ENCODE measurements at regions not wholly inside any gene's neighbourhood (a gene's known extent, or its start where the extent isn't known, plus 50 kb on each side); places are given as distances from the start of the nearest gene placed in this dataset.

DNA sequence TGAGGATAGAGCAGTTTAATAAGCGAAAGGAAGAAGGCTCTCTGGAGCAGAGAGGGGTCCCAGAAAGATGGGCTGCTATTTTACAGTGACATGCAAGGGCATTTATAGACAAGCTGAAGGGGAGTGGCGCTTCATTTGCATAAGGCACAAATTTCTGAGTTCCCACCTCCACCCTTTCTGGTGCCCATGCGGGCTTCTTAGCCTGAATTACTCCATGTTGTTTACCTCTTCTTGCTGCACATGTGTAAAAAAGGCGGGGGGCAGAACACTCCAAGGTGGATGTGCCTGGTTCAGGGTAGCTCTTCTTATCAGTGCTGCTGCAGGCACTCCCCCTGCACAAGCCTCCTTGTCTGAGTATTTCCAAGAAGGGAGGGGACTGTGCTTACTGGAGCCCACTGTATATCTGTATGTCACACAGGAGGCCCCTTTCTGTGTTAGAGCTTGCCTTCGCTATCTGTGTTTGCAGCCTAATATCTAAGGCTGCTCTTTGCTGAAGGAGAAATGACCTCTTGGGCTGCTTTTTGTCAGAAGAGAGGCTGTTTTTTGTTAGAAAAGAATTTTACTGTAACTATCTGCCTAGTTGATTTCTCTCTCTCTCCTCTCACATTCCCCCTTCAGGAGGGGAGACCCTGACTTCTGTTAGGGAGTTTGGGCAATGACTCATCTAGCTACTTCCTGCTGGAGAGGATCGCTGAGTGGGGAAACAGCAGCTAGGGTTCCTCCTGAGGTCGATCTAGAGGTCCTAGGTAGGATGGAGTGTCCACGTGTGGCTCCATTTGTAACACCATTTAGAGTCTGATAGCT lies 1057.0 kb upstream of the CNTN5 start (continued):
- TF ChIP-seq, protein P1, sequence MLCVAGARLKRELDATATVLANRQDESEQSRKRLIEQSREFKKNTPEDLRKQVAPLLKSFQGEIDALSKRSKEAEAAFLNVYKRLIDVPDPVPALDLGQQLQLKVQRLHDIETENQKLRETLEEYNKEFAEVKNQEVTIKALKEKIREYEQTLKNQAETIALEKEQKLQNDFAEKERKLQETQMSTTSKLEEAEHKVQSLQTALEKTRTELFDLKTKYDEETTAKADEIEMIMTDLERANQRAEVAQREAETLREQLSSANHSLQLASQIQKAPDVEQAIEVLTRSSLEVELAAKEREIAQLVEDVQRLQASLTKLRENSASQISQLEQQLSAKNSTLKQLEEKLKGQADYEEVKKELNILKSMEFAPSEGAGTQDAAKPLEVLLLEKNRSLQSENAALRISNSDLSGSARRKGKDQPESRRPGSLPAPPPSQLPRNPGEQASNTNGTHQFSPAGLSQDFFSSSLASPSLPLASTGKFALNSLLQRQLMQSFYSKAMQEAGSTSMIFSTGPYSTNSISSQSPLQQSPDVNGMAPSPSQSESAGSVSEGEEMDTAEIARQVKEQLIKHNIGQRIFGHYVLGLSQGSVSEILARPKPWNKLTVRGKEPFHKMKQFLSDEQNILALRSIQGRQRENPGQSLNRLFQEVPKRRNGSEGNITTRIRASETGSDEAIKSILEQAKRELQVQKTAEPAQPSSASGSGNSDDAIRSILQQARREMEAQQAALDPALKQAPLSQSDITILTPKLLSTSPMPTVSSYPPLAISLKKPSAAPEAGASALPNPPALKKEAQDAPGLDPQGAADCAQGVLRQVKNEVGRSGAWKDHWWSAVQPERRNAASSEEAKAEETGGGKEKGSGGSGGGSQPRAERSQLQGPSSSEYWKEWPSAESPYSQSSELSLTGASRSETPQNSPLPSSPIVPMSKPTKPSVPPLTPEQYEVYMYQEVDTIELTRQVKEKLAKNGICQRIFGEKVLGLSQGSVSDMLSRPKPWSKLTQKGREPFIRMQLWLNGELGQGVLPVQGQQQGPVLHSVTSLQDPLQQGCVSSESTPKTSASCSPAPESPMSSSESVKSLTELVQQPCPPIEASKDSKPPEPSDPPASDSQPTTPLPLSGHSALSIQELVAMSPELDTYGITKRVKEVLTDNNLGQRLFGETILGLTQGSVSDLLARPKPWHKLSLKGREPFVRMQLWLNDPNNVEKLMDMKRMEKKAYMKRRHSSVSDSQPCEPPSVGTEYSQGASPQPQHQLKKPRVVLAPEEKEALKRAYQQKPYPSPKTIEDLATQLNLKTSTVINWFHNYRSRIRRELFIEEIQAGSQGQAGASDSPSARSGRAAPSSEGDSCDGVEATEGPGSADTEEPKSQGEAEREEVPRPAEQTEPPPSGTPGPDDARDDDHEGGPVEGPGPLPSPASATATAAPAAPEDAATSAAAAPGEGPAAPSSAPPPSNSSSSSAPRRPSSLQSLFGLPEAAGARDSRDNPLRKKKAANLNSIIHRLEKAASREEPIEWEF (CRISPR knock-in tag; IDR thresholded peaks at IDR 0.05), result peak; percentile 99
- TF ChIP-seq SMAD1 (IDR thresholded peaks at IDR 0.05; ENCODE audit: low read depth, low read length, partially characterized antibody) (no peak), NRF1 (conservative IDR thresholded peaks at IDR 0.05 in 1 of 2, IDR thresholded peaks at IDR 0.05 in 1 of 2) (peak; percentile 50 to 56), HDAC3 (IDR thresholded peaks at IDR 0.05; ENCODE audit: borderline replicate concordance, partially characterized antibody) (peak; percentile 84), NFRKB (IDR thresholded peaks at IDR 0.05; ENCODE audit: low read depth) (peak; percentile 18), ZNF184 (CRISPR knock-in tag; IDR thresholded peaks at IDR 0.05) (no peak), CREB1 (IDR thresholded peaks at IDR 0.05) (peak; percentile 56; the same call in 1 of the 2 replicates), CREB1 (CRISPR knock-in tag; IDR thresholded peaks at IDR 0.05) (no peak), PTTG1 (tag; IDR thresholded peaks at IDR 0.05; ENCODE audit: low read depth) (peak; percentile 97), BHLHE40 (IDR thresholded peaks at IDR 0.05; ENCODE audit: low read length) (peak; percentile 87), RBBP5 (IDR thresholded peaks at IDR 0.05; ENCODE audit: borderline replicate concordance, insufficient read depth, low read length, poor library complexity, severe bottlenecking) (peak; percentile 79), SMAD3 (CRISPR knock-in tag; conservative IDR thresholded peaks at IDR 0.05) (peak; percentile 99), ZNF316 (IDR thresholded peaks at IDR 0.05) (peak; percentile 43), ZC3H11A (IDR thresholded peaks at IDR 0.05; ENCODE audit: low read depth, low read length) (no peak)
- TF ChIP-seq, protein P2, sequence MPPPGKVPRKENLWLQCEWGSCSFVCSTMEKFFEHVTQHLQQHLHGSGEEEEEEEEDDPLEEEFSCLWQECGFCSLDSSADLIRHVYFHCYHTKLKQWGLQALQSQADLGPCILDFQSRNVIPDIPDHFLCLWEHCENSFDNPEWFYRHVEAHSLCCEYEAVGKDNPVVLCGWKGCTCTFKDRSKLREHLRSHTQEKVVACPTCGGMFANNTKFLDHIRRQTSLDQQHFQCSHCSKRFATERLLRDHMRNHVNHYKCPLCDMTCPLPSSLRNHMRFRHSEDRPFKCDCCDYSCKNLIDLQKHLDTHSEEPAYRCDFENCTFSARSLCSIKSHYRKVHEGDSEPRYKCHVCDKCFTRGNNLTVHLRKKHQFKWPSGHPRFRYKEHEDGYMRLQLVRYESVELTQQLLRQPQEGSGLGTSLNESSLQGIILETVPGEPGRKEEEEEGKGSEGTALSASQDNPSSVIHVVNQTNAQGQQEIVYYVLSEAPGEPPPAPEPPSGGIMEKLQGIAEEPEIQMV (tag; conservative IDR thresholded peaks at IDR 0.05; ENCODE audit: low read depth), result peak; percentile 97
- TF ChIP-seq, protein P3, sequence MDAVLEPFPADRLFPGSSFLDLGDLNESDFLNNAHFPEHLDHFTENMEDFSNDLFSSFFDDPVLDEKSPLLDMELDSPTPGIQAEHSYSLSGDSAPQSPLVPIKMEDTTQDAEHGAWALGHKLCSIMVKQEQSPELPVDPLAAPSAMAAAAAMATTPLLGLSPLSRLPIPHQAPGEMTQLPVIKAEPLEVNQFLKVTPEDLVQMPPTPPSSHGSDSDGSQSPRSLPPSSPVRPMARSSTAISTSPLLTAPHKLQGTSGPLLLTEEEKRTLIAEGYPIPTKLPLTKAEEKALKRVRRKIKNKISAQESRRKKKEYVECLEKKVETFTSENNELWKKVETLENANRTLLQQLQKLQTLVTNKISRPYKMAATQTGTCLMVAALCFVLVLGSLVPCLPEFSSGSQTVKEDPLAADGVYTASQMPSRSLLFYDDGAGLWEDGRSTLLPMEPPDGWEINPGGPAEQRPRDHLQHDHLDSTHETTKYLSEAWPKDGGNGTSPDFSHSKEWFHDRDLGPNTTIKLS (IDR thresholded peaks at IDR 0.05; ENCODE audit: borderline replicate concordance, low read depth), result peak; percentile 64; the same call in 1 of the 2 replicates
- TF ChIP-seq, protein P4, sequence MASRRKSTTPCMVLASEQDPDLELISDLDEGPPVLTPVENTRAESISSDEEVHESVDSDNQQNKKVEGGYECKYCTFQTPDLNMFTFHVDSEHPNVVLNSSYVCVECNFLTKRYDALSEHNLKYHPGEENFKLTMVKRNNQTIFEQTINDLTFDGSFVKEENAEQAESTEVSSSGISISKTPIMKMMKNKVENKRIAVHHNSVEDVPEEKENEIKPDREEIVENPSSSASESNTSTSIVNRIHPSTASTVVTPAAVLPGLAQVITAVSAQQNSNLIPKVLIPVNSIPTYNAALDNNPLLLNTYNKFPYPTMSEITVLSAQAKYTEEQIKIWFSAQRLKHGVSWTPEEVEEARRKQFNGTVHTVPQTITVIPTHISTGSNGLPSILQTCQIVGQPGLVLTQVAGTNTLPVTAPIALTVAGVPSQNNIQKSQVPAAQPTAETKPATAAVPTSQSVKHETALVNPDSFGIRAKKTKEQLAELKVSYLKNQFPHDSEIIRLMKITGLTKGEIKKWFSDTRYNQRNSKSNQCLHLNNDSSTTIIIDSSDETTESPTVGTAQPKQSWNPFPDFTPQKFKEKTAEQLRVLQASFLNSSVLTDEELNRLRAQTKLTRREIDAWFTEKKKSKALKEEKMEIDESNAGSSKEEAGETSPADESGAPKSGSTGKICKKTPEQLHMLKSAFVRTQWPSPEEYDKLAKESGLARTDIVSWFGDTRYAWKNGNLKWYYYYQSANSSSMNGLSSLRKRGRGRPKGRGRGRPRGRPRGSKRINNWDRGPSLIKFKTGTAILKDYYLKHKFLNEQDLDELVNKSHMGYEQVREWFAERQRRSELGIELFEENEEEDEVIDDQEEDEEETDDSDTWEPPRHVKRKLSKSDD (conservative IDR thresholded peaks at IDR 0.05; ENCODE audit: low read length), result no peak

All from K562 (cell line).